Endodermal cell (in vitro differentiated cells): ENCODE measurements at regions not wholly inside any gene's neighbourhood (a gene's known extent, or its start where the extent isn't known, plus 50 kb on each side); places are given as distances from the start of the nearest gene placed in this dataset.

Experiments
- DNase-seq: peaks from one replicate; pipeline ENCODE4 v3.0.0-alpha.2; 2017
- H3K27ac ChIP-seq: 2 replicates; pipeline ENCODE4 v1.5.1; 2013; ENCODE audit warnings: mild to moderate bottlenecking, low read depth, low read length, moderate library complexity
- H3K27me3 ChIP-seq: 2 replicates; pipeline ENCODE4 v1.6.1; 2013; ENCODE audit warnings: mild to moderate bottlenecking, low read length, moderate library complexity; ENCODE audit not compliant: insufficient read depth, control insufficient read depth, poor library complexity, severe bottlenecking
- H3K36me3 ChIP-seq: 2 replicates; pipeline ENCODE4 v1.7.0; 2013; ENCODE audit warnings: mild to moderate bottlenecking, low read length, moderate library complexity; ENCODE audit not compliant: control insufficient read depth, insufficient read depth
- H3K4me1 ChIP-seq: one replicate; pipeline ENCODE4 v1.7.0; 2013; ENCODE audit warnings: low read length; ENCODE audit not compliant: control insufficient read depth, insufficient read depth
- H3K4me3 ChIP-seq: 2 replicates; pipeline ENCODE4 v1.5.1; 2013; ENCODE audit warnings: mild to moderate bottlenecking, low read length, moderate library complexity
- H3K9ac ChIP-seq: 2 replicates; pipeline ENCODE4 v1.6.1; 2013; ENCODE audit warnings: mild to moderate bottlenecking, low read length, moderate library complexity; ENCODE audit not compliant: poor library complexity, severe bottlenecking; ENCODE audit errors: extremely low read depth
- H3K9me3 ChIP-seq: 2 replicates; pipeline ENCODE4 v1.6.1; 2013; ENCODE audit warnings: mild to moderate bottlenecking, low read length, moderate library complexity; ENCODE audit not compliant: control insufficient read depth
- H3K27ac Mint-ChIP-seq: 2 replicates; pipeline ENCODE4 v1.8.0; 2020; ENCODE audit warnings: mixed read lengths
- H3K27me3 Mint-ChIP-seq: 2 replicates; pipeline ENCODE4 v1.8.0; 2021; ENCODE audit warnings: mild to moderate bottlenecking, mixed read lengths; ENCODE audit not compliant: insufficient read depth
- H3K36me3 Mint-ChIP-seq: 2 replicates; pipeline ENCODE4 v1.8.0; 2020; ENCODE audit warnings: low read depth, mixed read lengths
- H3K4me1 Mint-ChIP-seq: 2 replicates; pipeline ENCODE4 v1.8.0; 2020; ENCODE audit warnings: mixed read lengths
- H3K4me3 Mint-ChIP-seq: 2 replicates; pipeline ENCODE4 v1.8.0; 2020; ENCODE audit warnings: mild to moderate bottlenecking, moderate library complexity, mixed read lengths
- H3K9me3 Mint-ChIP-seq: 2 replicates; pipeline ENCODE4 v1.8.0; 2020; ENCODE audit warnings: mild to moderate bottlenecking, mixed read lengths
- CTCF ChIP-seq: fragments of 200-600 bp; sonication (generic); conservative IDR thresholded peaks from 2 replicates; pipeline ENCODE4 v1.5.0; 2021; ENCODE audit warnings: antibody characterized with exemption, mild to moderate bottlenecking
- WGBS, 2 experiments: methylation state at CpG; one replicate each; pipeline versions ENCODE4 v1.1.5 to v1.1.7; 2013; ENCODE audit warnings: missing lambda C conversion rate in 2 of 2, mixed read lengths in 1 of 2; ENCODE audit not compliant: insufficient coverage in 1 of 2, insufficient read length in 1 of 2; 5-methylcytosine and 5-hydroxymethylcytosine counted together

DNA sequence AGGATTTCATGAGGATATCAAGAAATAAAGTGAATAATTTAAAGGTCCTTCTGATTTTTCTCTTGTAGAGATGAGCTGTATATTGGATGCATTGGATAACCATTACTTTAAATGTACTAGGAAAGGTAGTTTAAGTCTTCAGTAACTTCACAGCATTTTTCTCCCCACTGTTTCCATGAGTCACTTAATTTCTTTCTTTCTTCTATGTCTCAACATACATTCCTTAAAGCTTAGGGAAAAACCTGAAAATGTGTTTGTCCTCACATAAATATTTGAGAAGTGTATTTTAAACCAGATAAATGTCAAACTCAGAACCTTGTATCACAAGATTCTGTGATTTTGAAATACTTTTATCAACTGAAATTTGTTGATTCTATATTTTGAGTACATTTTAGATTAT is 1970.2 kb upstream of the FLRT2 start:
- H3K9ac ChIP-seq, result no peak overlapping the region
- no peak for TF ChIP-seq CTCF
- no peaks in the 10 kb centered on the region for H3K36me3 ChIP-seq
- no peaks in the 10 kb centered on the region for H3K4me1 ChIP-seq
- Mint-ChIP-seq H3K27me3 (no peaks in the 10 kb centered on the region), H3K4me1 (no peaks in the 10 kb centered on the region), H3K4me3 (no peak overlapping the region), H3K9me3 (peaks cover 11% of the 10 kb centered on the region), H3K36me3 (no peaks in the 10 kb centered on the region), H3K27ac (no peak overlapping the region)
- no peak overlapping the region for H3K4me3 ChIP-seq
- DNase-seq, result no peak
- no peak overlapping the region for H3K27ac ChIP-seq
- no peaks in the 10 kb centered on the region for H3K9me3 ChIP-seq
- no peaks in the 10 kb centered on the region for H3K27me3 ChIP-seq

DNA sequence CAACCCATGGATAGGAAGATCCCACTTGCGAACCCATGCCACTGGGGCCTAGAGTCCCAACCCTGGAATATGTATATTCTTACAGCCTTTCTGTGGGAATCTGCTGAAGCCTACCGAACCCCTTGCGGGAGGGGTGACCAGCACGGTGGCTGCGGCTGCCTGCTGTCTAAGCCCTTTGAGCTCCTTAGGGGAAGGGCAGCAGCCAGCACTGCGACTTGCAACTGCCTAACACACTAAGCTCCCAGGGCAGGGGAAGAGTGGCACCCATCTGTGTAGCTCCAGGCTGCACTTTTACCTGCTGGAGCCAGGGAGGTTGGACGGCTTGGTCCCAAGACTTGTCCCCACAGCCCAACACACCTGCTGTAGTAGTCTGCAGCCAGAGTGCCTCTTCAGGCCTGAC is 1968.7 kb upstream of the FLRT2 start:
- DNase-seq, result no peak
- Mint-ChIP-seq H3K27ac (no peak overlapping the region), H3K4me1 (no peaks in the 10 kb centered on the region), H3K4me3 (no peak overlapping the region), H3K9me3 (peaks cover 8% of the 10 kb centered on the region), H3K36me3 (no peaks in the 10 kb centered on the region), H3K27me3 (no peaks in the 10 kb centered on the region)
- H3K27ac ChIP-seq, result no peak overlapping the region
- H3K4me1 ChIP-seq, result no peaks in the 10 kb centered on the region
- no peak overlapping the region for H3K4me3 ChIP-seq
- no peak for TF ChIP-seq CTCF
- no peak overlapping the region for H3K9ac ChIP-seq
- WGBS, 2 experiments, result 94 to 100% methylated on average over 2 to 7 of the region's 7 CpGs
- H3K36me3 ChIP-seq, result no peaks in the 10 kb centered on the region
- no peaks in the 10 kb centered on the region for H3K9me3 ChIP-seq
- no peaks in the 10 kb centered on the region for H3K27me3 ChIP-seq

GRCh38 chr14:83566567-83566966 is 1963.4 kb upstream of the FLRT2 start:
- no peaks in the 10 kb centered on the region for H3K4me1 ChIP-seq
- no peak for TF ChIP-seq CTCF
- H3K27ac Mint-ChIP-seq, result no peak overlapping the region
- no peaks in the 10 kb centered on the region for H3K27me3 ChIP-seq
- H3K9me3 Mint-ChIP-seq, result peaks cover 4% of the 10 kb centered on the region
- H3K4me1 Mint-ChIP-seq, result no peaks in the 10 kb centered on the region
- DNase-seq, result no peak
- H3K36me3 Mint-ChIP-seq, result no peaks in the 10 kb centered on the region
- no peak overlapping the region for H3K4me3 ChIP-seq
- H3K9me3 ChIP-seq, result no peaks in the 10 kb centered on the region
- H3K27ac ChIP-seq, result no peak overlapping the region
- H3K27me3 Mint-ChIP-seq, result no peaks in the 10 kb centered on the region
- no peak overlapping the region for H3K9ac ChIP-seq
- no peak overlapping the region for H3K4me3 Mint-ChIP-seq
- no peaks in the 10 kb centered on the region for H3K36me3 ChIP-seq
- WGBS, 2 experiments, result 81 to 100% methylated on average over 1 of the region's 1 CpG
